Hematopoietic multipotent progenitor cell treated with erythropoietin and hydrocortisone succinate and interleukin-3 and kit ligand, for 15 days (in vitro differentiated cells): ENCODE measurements at regions not wholly inside any gene's neighbourhood (a gene's known extent, or its start where the extent isn't known, plus 50 kb on each side); places are given as distances from the start of the nearest gene placed in this dataset.
"Not testable (repeated sequence)": the region's sequence is repeated elsewhere in the genome, so short reads cannot be mapped to it uniquely, and the experiment has no call there.

Source experiments
- DNase-seq: peaks from one replicate; pipeline ENCODE4 v3.0.0-alpha.2; 2015; ENCODE audit warnings: low spot score

DNA sequence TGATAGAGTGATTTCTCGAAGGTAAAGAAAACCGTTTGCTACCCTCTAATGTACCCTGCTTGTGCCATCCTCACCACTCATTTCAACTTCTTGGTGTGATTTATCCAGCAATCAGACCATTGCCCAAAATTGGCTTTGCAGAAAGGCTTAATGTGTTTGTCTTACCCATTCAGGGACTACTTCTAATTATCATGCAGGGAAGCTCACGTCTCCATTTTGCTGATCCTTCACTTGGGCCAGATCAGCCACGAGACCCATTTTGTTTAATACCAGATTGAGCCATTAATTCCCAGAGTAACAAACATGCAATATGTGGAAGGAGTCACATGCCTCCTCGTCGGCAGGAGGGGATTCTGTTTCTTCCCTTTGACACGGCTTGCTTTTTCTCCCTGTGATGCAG is 51.1 kb upstream of the CRY1 start:
- DNase-seq: no peak

DNA sequence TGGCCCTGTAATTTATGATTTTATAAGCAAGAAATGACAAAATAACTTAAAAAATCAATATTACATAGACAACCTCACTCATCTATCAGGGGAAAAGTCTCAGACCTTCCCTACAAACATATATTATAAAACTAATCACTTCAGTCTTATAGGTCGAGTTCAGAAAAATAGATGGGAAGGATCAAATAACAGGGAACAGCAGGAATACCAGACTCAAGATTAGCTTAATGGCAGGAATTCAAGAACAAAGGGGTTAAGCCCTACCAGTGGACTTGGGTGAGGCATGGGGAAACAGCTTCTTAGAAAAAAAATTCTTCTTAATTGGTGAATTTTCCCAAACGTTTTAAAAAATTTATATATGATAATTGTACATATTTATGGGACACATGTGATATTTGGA is 51.6 kb upstream of the CRY1 start:
- no peak for DNase-seq

DNA sequence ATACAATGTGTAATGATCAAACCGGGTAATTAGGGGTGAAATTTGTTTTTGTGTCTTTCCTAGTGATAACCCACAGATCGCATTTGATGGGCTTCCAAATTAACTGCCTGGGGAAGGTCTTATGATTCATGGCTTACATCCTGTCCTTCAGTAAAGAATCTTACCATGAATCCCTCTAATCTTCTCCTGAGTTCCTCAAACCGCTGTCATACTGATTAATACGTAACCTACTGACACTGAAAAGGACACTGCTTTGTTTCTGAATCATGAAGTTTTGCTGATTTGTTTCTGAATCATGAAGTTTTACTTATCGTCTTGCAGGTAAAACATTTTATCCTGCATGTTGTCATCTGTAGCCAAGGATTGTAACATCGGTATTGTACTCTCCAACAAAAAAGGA is 52.0 kb upstream of the CRY1 start:
- DNase-seq: no peak

DNA sequence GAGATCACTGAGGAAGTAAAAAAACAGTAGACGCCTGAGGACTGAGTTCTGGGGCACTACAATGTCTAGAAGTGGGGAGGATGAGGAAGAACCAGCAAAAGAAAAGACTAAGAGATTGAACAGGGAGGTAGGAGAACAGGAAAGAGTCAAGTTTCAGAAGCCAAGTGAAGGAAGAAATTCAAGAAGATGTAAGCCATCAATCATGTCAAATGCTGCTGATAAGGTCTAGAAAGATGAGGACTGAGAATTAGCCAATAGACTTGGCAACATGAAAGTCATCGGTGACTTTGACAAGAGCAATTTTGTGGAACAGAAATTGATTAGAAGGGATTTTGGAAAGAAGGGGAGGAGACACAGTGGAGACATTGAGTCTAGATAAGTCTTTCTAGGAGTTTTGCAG is 54.8 kb upstream of the CRY1 start:
- DNase-seq: no peak

DNA sequence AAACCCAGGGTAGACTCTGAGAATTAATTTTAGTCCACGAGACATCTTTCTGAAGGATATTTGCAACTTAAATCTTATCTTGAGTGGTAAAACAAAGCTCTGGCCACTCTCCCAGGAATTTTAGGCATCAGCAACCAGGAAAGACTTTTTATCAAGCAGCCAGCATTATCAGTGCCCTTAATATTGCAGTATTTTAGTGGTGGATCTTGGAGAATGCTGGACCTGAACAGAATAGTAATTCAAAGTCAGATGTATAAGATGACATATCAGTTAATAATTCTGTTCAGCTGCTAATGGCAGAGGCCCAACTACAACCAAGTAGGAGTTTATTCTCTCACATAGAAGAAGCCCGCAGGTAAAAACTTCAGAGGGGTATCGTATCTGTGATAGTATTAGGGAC is 59.0 kb upstream of the CRY1 start:
- no peak for DNase-seq

DNA sequence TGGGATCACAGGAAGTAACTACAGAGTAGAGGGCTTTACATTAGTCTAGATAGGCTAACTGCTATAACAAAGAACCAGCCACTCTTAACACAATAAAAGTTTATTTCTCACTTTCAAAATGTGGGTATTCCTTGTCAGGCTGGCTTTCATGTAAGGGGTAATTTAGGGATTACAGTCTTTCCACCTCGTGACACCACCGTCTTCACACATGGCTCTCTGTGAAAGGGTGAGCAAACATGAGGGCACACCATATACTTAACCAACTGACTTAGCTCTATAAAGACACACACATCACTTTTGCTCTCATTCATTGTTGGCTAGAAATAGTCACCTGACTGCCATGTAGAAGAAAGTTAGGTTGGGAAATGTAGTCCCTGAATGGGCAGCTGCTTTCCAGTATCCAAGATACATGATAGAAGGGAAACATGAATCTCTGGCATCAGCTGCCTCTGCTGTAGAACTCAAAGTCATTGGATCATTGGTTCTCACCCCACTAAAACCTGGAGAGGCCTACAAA is 66.1 kb upstream of the CRY1 start:
- no peak for DNase-seq

DNA sequence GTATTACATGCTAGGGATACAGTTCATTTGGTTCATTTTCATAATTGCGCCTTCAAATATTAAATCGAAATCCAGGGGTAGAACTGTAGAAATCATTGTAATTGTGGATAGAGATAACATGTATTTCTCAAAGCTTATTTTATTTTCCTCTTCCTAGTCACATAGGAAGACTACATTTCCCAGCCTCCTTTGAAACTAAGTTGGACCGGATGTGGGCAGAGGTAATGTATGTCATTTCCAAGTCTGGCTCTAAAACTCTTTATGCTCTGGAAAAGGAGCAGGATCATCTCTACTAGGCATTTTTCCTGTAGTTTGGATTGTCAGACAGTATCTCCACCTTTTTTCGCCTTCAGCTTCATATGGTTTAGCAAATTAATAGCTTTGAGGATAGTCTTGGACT is 70.1 kb upstream of the CRY1 start:
- no peak for DNase-seq

DNA sequence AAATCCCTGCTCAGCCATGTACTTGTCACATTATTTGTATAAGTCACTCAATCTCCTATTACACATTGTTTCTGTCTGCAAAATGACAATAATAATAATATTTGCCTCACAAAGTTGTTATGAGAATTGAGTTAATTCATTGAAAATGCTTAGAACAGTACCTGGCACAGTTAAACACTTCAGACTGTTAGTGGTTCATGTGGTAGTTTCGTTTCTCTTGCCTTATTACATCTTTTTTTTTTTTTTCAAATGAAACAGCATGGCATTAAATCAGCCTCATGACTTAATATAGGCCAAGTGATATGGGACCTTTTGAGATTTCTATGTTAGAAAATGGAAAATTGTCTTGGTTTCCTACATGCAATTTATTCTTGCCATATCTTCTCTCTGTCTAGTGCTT is 71.0 kb upstream of the CRY1 start:
- no peak for DNase-seq

DNA sequence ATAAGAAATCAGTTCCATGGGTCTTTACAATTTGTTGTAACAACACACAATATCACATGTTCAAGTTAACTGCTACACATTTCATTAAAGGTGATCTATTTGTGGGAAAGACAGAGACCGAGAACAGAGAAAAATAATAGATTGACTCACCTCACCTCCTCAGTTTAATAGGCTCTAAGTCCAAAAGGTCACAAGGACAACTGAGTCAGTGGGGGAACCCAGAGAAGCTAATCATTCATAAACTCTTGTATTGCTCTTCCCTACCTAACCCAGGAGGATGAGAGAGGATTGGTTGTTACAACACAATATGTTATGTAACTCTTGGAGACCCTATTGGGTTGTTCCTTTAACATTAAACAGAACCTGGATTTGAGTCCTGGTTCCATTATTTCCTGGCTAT is 72.2 kb upstream of the CRY1 start:
- DNase-seq: no peak

DNA sequence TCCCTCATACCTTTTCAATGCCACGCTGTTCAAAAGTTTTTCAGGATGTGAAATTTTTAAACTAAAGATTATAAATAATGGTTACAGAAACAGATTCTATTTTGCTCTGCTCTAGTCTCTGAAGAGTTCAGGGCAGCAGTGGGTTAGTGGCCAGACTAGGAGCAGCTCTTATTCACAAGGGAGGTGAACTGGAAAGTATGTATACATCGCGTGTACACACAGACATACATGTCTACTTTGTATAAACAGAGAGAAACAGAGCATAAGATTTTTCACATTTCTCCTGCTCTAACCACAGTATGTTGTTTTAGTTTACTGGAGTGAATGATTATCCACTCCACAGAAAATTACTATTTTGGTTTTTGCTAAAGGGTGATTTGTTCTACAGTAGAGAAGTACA is 74.4 kb upstream of the CRY1 start:
- DNase-seq: no peak

DNA sequence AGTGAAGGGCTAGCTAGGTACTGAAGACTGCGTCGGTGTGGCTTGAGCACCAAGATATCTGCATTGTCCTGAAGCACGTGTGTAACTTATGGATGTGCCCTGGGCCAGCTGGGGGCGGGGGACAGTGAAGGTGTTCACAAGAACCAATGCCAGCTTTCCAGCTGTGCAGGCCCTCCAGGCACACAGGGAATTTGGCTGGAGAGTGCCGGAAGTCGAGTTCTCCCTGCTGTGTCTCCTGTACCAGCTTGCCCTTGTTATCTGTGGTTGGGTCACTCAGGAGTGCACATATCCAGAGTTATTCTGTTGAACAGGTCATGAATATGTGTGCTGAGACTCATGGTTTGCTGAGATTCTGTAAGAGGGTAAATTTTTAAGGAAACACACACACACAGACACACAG is 75.9 kb upstream of the CRY1 start:
- no peak for DNase-seq

DNA sequence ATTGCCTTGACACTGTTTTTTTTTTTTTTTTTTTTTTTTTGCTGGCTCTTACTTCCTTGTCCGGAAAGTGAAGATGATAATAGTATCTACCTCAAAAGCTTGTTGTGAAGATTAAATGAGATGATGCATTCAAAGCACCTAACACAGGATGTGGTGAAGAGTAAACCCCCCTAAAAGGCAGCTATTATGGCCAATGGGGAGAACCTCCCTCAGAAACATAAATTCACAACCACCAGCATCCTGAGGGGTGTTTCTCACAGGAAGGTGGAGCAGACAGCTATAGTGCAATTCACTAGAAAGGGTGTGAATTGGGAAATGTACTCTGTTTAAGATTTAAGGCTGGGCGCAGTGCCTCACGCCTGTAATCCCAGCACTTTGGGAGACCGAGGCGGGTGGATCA is 85.4 kb upstream of the CRY1 start:
- DNase-seq: no peak

DNA sequence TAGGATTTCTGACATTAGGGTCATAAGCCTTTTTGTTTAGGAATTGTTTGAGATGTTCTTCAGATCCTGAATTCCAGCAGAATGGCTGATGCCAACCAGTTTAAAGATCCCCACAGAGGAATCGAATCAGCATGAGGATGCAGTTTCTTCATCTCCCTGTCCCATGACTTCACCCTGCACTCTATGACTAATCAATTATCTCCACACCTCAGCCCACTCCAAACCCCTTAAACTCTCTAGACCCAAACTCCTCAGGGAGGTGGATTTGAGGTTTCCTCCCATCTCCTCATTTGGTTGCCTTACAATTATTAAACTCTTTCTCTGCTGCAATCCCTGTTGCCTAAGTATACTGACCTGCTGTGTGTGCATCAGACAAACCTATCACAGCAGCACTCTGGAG is 86.5 kb upstream of the CRY1 start:
- DNase-seq: no peak

DNA sequence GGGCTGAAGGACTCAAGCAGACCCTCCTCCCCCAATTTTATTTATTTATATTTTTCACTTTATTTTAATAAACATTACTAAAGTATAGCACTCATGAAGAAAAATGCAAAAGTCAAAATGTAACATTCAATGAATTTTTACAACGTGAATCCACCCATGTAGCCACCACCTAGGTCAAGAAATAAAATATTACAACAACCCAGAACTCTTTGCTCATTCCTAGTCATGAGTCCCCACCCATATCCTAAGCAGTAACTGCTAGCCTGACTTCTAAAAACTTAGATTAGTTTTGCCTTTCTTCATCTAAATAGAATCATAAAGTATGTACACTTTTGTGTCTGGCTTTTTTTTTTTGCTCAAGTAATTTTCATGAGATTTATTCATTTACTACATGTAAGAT is 86.9 kb upstream of the CRY1 start:
- no peak for DNase-seq

DNA sequence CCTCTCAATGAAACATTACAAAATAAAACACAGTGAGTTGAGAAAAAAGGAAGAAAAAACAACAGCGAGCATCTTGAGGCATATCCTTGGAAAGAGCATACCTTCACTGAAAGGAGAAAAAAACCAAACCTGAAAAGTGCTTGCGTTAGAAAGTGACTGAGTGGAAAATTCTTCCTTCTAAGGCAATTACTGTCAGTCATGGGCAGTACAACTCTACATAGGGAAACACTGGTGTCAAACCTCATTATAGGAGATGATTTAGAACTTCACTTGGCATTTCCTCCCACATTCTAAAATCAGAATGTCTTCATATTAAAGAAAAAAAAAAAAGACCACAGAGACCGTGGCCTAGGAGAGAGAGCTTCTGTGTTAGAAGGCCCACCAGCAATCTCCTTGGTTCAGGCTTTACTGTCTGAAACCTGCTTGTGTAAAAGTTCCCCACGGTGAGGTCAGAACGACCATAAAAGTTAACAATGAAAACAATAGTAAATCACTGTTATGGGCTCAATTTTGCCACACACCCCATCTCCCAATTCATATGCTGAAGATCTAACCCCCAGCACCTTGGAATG is 91.1 kb upstream of the CRY1 start:
- DNase-seq: no peak

DNA sequence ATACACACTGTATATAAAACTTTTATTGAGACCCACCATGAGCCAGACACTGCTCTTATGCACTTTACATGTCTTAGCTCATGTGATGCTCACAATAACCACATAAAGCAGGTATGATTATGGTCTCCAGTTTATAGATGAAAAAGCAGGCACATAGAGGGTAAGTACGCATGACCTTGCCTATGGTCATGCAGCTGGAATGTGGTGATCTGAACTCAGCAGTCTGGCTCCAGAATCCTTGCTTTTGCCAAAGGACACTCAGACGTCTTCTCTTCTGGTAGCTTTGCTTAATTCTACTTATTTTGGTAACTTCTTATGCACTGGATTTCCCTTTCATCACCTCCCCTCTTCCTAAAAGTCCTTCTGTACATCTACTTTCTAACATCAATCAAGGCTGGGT is 103.3 kb upstream of the CRY1 start:
- DNase-seq: no peak

DNA sequence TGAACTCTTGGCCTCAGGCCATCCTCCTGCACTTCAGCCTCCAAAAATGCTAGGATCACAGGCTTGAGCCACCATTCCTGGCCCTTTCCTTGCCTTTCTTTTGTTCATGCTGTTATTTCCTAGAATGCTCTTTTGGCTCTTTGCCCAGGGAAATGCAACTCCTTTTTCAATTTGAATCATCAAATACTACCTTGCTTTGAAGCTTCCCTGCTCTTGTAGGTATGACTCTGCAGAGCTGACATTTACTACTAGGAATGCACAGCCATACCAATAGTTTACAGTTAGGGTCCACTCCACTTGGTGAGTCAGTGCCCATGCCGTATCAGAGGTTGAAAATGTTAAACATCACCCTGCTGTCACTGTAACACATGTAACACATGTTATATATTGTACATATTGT is 107.0 kb upstream of the CRY1 start:
- no peak for DNase-seq

DNA sequence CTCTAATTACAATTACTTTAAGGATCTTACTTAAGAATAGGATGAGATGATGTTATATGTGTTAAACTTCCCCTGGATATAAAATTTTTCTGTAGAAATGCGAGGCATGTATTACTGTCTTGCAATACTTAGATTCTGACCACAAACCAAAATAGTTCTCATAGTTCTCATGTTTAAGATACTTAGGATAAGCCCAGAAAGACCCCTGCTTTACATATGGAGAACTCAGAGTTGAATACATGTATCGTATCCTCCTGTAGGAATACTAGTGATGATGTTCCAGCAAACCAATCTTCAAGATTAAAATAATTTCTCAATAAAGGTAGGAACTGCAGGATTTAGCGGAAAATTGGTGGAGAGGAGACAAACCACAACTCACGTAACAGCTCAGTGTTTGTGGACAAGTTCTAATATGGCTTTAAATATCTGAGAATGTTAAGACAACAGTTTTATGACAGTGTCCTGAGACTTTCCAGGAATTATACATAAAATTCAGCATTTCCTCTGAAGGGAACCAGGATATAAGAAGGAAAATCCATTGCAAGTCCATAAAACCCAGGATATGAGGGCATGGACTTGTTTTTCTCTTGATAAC is 114.7 kb upstream of the CRY1 start:
- no peak for DNase-seq

DNA sequence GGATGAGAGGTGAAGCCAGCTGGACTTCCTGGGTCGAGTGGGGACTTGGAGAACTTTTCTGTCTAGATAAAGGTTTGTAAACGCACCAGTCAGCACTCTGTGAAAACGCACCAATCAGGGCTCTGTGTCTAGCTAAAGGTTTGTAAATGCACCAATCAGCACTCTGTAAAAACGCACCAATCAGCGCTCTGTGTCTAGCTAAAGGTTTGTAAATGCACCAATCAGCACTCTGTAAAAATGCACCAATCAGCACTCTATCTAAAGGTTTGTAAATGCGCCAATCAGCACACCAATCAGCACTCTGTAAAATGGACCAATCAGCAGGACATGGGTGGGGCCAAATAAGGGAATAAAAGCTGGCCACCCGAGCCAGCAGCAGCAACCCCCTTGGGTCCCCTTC is 116.4 kb upstream of the CRY1 start:
- not testable (repeated sequence) for DNase-seq

DNA sequence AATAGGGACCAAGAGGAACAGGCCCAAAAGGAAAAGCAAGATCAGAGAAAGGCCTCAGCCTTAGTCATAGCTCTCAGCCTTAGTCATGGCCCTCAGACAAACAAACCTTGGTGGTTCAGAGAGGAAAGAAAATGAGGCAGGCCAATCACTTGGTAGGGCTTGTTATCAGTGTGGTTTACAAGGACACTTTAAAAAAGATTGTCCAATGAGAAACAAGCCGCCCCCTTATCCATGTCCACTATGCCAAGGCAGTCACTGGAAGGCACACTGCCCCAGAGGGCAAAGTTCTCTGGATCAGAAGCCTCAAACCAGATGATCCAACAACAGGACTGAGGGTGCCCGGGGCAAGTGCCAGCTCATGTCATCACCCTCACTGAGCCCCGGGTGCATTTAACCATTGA is 121.0 kb upstream of the CRY1 start:
- not testable (repeated sequence) for DNase-seq

DNA sequence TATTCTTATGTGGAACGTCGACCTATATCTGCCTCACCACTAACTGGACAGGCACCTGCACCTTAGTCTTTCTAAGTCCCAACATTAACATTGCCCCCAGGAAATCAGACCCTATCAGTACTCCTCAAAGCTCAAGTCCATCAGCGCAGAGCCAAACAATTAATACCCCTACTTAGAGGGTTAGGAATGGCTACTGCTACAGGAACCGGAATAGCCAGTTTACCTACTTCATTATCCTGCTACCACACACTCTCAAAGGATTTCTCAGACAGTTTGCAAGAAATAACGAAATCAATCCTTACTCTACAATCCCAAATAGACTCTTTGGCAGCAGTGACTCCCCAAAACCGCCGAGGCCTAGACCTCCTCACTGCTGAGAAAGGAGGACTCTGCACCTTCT is 123.1 kb upstream of the CRY1 start:
- DNase-seq: not testable (repeated sequence)

DNA sequence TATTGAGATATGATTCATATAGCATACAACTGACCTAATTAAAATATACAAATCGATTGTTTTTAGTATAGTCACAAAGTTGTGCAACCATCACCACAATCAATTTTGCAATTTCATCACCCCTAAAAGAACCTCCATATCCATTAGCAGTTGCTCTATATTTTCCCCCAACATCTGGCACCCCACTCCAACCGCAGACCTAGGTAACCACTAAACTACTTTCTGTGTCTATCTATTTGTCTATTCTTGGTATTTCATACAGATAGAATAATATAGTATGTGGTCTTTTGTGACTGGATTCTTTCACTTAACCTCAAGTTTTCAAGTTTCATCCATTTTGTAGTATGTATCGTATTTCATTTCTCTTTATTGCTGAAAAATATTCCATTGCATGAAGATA is 126.0 kb upstream of the CRY1 start:
- no peak for DNase-seq

DNA sequence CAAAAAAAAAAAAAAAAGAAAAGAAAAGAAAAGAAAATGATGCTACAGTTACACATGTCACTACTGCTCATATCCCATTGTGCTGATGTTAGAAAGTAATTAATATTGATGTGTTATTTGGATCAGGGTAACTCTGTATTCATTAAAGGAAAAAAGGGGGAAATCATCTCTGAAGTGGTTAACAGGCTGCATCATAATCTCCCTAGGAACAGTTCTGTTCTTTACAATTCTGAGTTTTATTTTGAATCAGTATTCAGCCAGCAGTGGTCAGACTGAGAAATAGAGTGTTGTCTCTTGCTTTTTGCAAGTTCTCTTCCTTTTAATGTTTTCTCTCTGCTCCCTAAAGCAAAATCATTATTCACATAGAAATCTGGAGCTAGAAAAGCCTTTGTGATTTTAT is 128.6 kb upstream of the CRY1 start:
- DNase-seq: no peak

DNA sequence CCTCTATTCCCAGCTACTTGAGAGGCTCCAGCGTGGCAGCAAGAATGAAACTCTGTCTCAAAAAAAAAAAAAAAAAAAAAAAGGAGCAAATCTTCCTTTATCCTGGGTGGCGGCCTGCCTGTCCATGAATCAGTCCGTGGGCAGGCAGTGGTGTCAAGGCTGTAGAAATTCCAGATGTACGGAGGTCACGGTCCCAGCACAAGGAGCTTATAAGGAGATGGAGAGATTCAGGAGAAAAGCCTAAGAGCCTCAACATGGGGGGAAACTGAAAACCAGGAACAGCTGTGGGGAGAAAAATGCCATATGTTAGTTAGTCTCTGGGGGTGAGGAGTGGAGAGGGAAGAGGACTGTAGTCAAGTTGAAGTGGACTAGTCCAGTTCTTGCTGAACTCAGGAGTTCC is 130.5 kb upstream of the CRY1 start:
- no peak for DNase-seq

DNA sequence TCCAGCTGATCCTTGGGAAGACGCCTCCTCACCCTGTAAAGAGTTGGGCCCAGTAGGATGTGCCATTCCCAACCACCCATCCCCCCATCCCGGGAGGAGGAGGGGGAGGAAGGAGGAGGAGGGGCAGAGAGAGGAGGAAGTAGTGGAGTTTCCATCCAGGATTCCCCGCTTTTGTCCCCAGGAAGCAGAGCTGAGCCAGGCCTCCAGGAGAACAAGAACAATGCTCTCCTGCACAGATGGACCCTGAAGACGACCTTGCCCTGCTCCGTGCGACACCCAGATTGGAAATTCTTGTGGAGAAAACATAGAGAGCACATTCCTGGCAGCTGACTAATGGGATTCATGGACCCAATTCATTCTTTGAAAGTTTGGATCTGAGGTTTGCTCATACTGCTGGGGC is 132.3 kb upstream of the CRY1 start:
- no peak for DNase-seq
